H4 (cell line): ENCODE measurements at regions not wholly inside any gene's neighbourhood (a gene's known extent, or its start where the extent isn't known, plus 50 kb on each side); places are given as distances from the start of the nearest gene placed in this dataset.

Experiments used
- DNase-seq: peaks from one replicate; pipeline ENCODE4 v3.0.0-alpha.2; 2015; ENCODE audit warnings: low spot score

- no peak for DNase-seq
These were observed 170.9 kb upstream of the CADPS start for GRCh38 chr3:63046152-63046551.

- no peak for DNase-seq
These were observed 171.4 kb upstream of the CADPS start for GRCh38 chr3:63046580-63046979.

- DNase-seq: no peak
These were observed 171.9 kb upstream of the CADPS start for GRCh38 chr3:63047068-63047467.

GRCh38 chr3:63048367-63049326, 173.4 kb upstream of the CADPS start:
- DNase-seq: no peak

- DNase-seq: no peak
These were observed 175.4 kb upstream of the CADPS start for GRCh38 chr3:63050548-63051177.

GRCh38 chr3:63051920-63052319, 176.7 kb upstream of the CADPS start:
- DNase-seq: peak; percentile 16

- DNase-seq: no peak
These were observed 181.7 kb upstream of the CADPS start for GRCh38 chr3:63056932-63057331.

- no peak for DNase-seq
These were observed 185.2 kb upstream of the CADPS start for GRCh38 chr3:63060412-63060811.

- no peak for DNase-seq
These were observed 186.2 kb upstream of the CADPS start for GRCh38 chr3:63061449-63061848.

- DNase-seq: no peak
These were observed 189.1 kb upstream of the CADPS start for GRCh38 chr3:63064209-63064755.

- DNase-seq: peak; percentile 4
These were observed 192.9 kb upstream of the CADPS start for GRCh38 chr3:63067999-63068645.

- DNase-seq: no peak
These were observed 194.7 kb upstream of the CADPS start for GRCh38 chr3:63069806-63070475.

- no peak for DNase-seq
These were observed 195.2 kb upstream of the CADPS start for GRCh38 chr3:63070476-63070810.

- no peak for DNase-seq
These were observed 201.1 kb upstream of the CADPS start for GRCh38 chr3:63076357-63076756.

- DNase-seq: no peak
These were observed 191.9 kb upstream of the SYNPR start for GRCh38 chr3:63086190-63086589.

GRCh38 chr3:63089007-63089750, 188.9 kb upstream of the SYNPR start:
- no peak for DNase-seq

- no peak for DNase-seq
These were observed 188.4 kb upstream of the SYNPR start for GRCh38 chr3:63089751-63090132.

- DNase-seq: no peak
These were observed 187.5 kb upstream of the SYNPR start for GRCh38 chr3:63090656-63091055.

GRCh38 chr3:63092515-63092914, 185.6 kb upstream of the SYNPR start:
- DNase-seq: no peak

GRCh38 chr3:63094642-63095408, 183.3 kb upstream of the SYNPR start:
- DNase-seq: no peak
